ENCODE measurements at regions not wholly inside any gene's neighbourhood (a gene's known extent, or its start where the extent isn't known, plus 50 kb on each side); places are given as distances from the start of the nearest gene placed in this dataset.

- no peak for DNase-seq (ENCODE audit: low spot score)
These were observed 89.4 kb upstream of the VRK2 start for GRCh38 chr2:57957238-57957637.

- no peak for DNase-seq (ENCODE audit: low spot score)
These were observed 87.2 kb upstream of the VRK2 start for GRCh38 chr2:57959390-57959789.

- no peak for DNase-seq (ENCODE audit: low spot score)
These were observed 83.7 kb upstream of the VRK2 start for GRCh38 chr2:57962861-57963260.

GRCh38 chr2:57965219-57965618, 81.4 kb upstream of the VRK2 start:
- DNase-seq (ENCODE audit: low spot score): no peak

GRCh38 chr2:57965961-57966360, 80.6 kb upstream of the VRK2 start:
- DNase-seq (ENCODE audit: low spot score): no peak

- no peak for DNase-seq (ENCODE audit: low spot score)
These were observed 72.9 kb upstream of the VRK2 start for GRCh38 chr2:57973621-57974186.

- no peak for DNase-seq (ENCODE audit: low spot score)
These were observed 67.4 kb upstream of the VRK2 start for GRCh38 chr2:57979158-57979557.

- DNase-seq (ENCODE audit: low spot score): no peak
These were observed 65.4 kb upstream of the VRK2 start for GRCh38 chr2:57981083-57981768.

- DNase-seq (ENCODE audit: low spot score): no peak
These were observed 58.6 kb upstream of the VRK2 start for GRCh38 chr2:57987835-57988573.

GRCh38 chr2:57990118-57990725, 56.4 kb upstream of the VRK2 start:
- DNase-seq (ENCODE audit: low spot score): no peak
